ENCODE measurements at regions not wholly inside any gene's neighbourhood (a gene's known extent, or its start where the extent isn't known, plus 50 kb on each side); places are given as distances from the start of the nearest gene placed in this dataset.
"Not testable (repeated sequence)": the region's sequence is repeated elsewhere in the genome, so short reads cannot be mapped to it uniquely, and the experiment has no call there.

DNA sequence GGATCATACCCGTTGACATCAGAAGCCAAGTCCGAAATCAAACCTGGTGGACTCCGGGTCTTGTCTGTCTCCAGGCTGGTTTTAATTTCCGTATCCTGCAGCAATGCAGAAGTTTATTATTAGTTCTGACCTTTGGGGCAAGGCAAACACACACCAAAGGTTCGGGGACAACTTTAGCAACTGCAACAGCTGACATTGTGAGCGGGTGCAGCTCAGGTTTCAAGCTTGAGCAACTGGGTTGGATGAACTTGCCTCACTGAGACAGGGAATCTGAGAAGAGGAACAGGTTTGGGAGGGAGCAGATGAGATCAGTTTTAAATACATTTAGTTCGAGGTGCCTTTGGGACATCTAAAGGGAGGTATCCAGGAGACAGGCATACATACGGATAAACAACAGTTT is 110.7 kb downstream of the GNL3L start:
- no peaks in the 10 kb centered on the region for H3K36me3 Mint-ChIP-seq (ENCODE audit: low read depth)

DNA sequence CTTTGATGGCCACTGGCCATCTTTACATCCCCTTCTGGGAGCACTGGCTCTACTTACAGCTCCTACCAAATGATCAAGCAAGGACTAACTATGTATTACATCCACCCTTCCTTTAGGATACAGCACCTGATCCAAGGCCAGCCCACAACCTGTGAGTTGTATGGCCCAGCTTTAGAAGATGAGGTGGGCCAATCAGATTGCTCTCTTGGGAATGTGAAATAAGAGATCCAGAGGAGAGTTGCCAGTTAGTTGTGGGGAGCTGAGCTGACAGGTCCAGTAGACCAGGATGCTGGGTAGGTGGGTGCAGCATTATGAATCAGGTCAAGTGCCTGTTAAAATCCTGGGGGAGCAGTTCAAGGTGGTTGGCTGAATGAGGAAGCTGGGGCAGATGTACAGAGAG is 111.5 kb downstream of the GNL3L start:
- Mint-ChIP-seq H3K27me3 (ENCODE audit: low read depth) (no peaks in the 10 kb centered on the region), H3K4me3 (no peak overlapping the region), H3K9me3 (peaks cover 6% of the 10 kb centered on the region), H3K4me1 (peaks cover 32% of the 10 kb centered on the region), H3K27ac (peak overlapping the region; percentile 91 to 99 (median 98)), H3K36me3 (ENCODE audit: low read depth) (no peaks in the 10 kb centered on the region)
- TF ChIP-seq, protein P1, sequence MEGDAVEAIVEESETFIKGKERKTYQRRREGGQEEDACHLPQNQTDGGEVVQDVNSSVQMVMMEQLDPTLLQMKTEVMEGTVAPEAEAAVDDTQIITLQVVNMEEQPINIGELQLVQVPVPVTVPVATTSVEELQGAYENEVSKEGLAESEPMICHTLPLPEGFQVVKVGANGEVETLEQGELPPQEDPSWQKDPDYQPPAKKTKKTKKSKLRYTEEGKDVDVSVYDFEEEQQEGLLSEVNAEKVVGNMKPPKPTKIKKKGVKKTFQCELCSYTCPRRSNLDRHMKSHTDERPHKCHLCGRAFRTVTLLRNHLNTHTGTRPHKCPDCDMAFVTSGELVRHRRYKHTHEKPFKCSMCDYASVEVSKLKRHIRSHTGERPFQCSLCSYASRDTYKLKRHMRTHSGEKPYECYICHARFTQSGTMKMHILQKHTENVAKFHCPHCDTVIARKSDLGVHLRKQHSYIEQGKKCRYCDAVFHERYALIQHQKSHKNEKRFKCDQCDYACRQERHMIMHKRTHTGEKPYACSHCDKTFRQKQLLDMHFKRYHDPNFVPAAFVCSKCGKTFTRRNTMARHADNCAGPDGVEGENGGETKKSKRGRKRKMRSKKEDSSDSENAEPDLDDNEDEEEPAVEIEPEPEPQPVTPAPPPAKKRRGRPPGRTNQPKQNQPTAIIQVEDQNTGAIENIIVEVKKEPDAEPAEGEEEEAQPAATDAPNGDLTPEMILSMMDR (IDR thresholded peaks at IDR 0.05; ENCODE audit: unreplicated experiment in 3 of 3): no peak

More for the DNA sequence above, 110.7 kb downstream of the GNL3L start:
- TF ChIP-seq, protein P1 (IDR thresholded peaks at IDR 0.05; ENCODE audit: unreplicated experiment in 3 of 3): no peak
- Mint-ChIP-seq H3K4me1 (peaks cover 32% of the 10 kb centered on the region), H3K4me3 (peak overlapping the region; percentile 24 to 67 (median 26)), H3K27ac (peak overlapping the region; percentile 91 to 99 (median 98)), H3K9me3 (peaks cover 8% of the 10 kb centered on the region), H3K27me3 (ENCODE audit: low read depth) (no peaks in the 10 kb centered on the region)

DNA sequence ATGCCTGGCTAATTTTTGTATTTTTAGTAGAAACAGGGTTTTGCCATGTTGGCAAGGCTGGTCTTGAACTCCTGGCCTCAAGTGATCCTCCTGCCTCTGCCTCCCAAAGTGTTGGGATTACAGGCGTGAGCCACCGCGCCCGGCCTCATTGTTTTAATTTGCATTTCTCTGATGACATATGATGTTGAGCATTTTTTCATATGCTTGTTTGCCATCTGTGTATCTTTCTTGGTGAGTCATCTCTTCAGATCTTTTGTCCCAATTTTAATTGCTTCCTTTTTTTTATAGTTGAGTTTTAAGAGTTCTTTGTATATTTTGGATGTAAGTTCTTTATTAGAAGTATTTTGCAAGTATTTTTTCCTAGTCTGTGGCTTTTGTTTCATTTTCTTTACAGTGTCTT is 117.6 kb downstream of the GNL3L start:
- not testable (repeated sequence) for H3K27me3 Mint-ChIP-seq (ENCODE audit: low read depth); H3K27ac Mint-ChIP-seq; H3K4me1 Mint-ChIP-seq; H3K4me3 Mint-ChIP-seq
- H3K9me3 Mint-ChIP-seq: peaks cover 21% of the 10 kb centered on the region
- H3K36me3 Mint-ChIP-seq (ENCODE audit: low read depth): peaks cover 11% of the 10 kb centered on the region

DNA sequence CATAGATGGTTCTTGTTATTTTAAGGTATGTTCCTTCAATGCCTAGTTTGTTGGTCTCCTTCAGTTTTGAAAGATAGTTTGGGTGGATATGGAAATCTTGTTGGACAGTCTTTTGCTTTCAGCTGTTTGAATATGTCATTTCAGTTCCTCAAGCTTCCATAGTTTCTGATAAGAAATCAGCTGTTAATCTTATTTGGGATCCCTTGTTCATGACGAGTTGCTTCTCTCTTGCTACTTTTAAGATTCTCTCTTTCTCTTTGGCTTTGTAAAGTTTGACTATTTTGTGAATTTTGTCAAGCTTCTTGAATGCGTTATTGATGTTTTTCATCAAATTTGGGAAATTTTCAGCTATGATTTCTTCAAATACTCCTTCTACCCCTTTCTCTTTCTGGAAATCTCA is 129.5 kb downstream of the GNL3L start:
- TF ChIP-seq, protein P1 (IDR thresholded peaks at IDR 0.05; ENCODE audit: unreplicated experiment in 3 of 3): no peak
- H3K27ac Mint-ChIP-seq: no peak overlapping the region
- H3K27me3 Mint-ChIP-seq (ENCODE audit: low read depth): no peaks in the 10 kb centered on the region
- H3K4me3 Mint-ChIP-seq: no peak overlapping the region
- H3K36me3 Mint-ChIP-seq (ENCODE audit: low read depth): no peaks in the 10 kb centered on the region
- peaks cover 43% of the 10 kb centered on the region for H3K9me3 Mint-ChIP-seq
- H3K4me1 Mint-ChIP-seq: no peaks in the 10 kb centered on the region

DNA sequence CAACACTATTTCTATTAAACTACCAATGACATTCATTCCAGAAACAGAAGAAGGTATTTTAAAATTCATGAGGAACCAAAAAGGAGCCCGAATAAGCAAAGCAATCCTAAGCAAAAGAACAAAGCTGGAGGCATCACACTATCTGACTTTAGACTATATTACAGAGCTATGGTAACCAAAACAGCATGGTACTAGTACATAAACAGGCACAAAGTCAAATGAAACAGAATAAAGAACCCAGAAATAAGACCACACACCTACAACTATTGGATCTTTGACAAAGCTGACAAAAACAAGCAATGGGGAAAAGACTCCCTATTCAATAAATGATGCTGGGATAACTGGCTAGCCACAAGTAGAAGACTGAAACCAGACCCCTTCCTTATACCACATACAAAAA is 122.3 kb downstream of the ITIH6 start:
- TF ChIP-seq, protein P1 (IDR thresholded peaks at IDR 0.05; ENCODE audit: unreplicated experiment in 3 of 3): no peak
- Mint-ChIP-seq H3K27ac (no peak overlapping the region), H3K27me3 (ENCODE audit: low read depth) (no peaks in the 10 kb centered on the region), H3K4me1 (no peaks in the 10 kb centered on the region), H3K36me3 (ENCODE audit: low read depth) (no peaks in the 10 kb centered on the region), H3K9me3 (peaks cover 56% of the 10 kb centered on the region), H3K4me3 (no peak overlapping the region)

DNA sequence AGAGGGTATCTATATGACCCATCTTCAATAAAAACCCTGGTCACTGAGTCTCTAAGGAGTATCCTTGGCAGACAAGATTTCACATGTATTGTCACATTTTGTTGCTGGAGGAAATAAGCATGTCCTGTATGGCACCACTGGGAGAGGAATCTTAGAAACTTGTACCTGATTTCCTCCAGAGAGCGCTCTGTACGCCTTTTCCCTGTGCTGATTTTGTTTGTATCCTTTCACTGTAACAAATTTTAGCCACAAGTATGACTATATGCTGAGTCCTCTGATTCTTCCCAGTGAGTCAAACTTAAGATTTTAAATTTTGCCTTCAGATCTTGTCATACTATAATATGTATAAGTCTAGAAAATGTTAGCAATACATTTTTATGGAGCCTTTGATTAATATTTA is 102.8 kb downstream of the ITIH6 start:
- peaks cover 13% of the 10 kb centered on the region for H3K4me1 Mint-ChIP-seq
- H3K9me3 Mint-ChIP-seq: peaks cover 22% of the 10 kb centered on the region
- H3K36me3 Mint-ChIP-seq (ENCODE audit: low read depth): no peaks in the 10 kb centered on the region
- TF ChIP-seq, protein P1 (IDR thresholded peaks at IDR 0.05; ENCODE audit: unreplicated experiment in 3 of 3): peak in 2 of 3 experiments; percentile 17 to 24
- H3K27ac Mint-ChIP-seq: peak overlapping the region in 2 of 3 experiments; percentile 6 to 11
- H3K27me3 Mint-ChIP-seq (ENCODE audit: low read depth): no peaks in the 10 kb centered on the region
- H3K4me3 Mint-ChIP-seq: no peak overlapping the region

Data from nephron (organoid).